Inferior parietal cortex (tissue), 1 donor: ENCODE measurements at regions not wholly inside any gene's neighbourhood (a gene's known extent, or its start where the extent isn't known, plus 50 kb on each side); places are given as distances from the start of the nearest gene placed in this dataset.

Experiments
- DNase-seq: peaks from one replicate; pipeline ENCODE4 v3.0.0-alpha.2; 2016; ENCODE audit errors: extremely low spot score

GRCh38 chr22:12815397-12816036 is 2712.5 kb upstream of the OR11H1 start:
- peak; percentile 2 for DNase-seq
